ENCODE measurements at regions not wholly inside any gene's neighbourhood (a gene's known extent, or its start where the extent isn't known, plus 50 kb on each side); places are given as distances from the start of the nearest gene placed in this dataset.
"Not testable (repeated sequence)": the region's sequence is repeated elsewhere in the genome, so short reads cannot be mapped to it uniquely, and the experiment has no call there.

DNA sequence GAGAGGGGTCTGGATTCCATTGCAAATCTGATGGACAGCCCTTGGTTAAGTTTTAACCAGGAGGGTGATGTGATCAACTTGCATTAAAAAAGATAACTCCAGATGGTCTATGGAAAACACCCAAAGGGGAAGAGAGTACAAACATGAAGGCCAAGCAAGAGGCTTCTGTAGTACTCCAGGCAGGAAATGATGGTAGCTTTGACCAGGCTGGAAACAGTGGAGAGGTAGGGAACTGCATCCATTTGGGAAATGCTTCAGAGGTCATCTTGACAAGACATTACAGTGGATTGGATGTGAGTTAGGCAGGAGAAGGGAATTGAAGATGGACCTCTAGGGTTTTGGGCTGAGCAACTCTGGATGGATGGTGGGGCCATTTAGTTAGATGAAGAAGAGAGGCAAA lies 391.1 kb downstream of the IPO8 start:
- no peak for TF ChIP-seq EP300 (IDR thresholded peaks at IDR 0.05)
- TF ChIP-seq, protein P1, sequence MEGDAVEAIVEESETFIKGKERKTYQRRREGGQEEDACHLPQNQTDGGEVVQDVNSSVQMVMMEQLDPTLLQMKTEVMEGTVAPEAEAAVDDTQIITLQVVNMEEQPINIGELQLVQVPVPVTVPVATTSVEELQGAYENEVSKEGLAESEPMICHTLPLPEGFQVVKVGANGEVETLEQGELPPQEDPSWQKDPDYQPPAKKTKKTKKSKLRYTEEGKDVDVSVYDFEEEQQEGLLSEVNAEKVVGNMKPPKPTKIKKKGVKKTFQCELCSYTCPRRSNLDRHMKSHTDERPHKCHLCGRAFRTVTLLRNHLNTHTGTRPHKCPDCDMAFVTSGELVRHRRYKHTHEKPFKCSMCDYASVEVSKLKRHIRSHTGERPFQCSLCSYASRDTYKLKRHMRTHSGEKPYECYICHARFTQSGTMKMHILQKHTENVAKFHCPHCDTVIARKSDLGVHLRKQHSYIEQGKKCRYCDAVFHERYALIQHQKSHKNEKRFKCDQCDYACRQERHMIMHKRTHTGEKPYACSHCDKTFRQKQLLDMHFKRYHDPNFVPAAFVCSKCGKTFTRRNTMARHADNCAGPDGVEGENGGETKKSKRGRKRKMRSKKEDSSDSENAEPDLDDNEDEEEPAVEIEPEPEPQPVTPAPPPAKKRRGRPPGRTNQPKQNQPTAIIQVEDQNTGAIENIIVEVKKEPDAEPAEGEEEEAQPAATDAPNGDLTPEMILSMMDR (IDR thresholded peaks at IDR 0.05), result no peak
- TF ChIP-seq POLR2AphosphoS5 (IDR thresholded peaks at IDR 0.05), result no peak
- TF ChIP-seq POLR2A (IDR thresholded peaks at IDR 0.05), result no peak
- Histone ChIP-seq H3K4me1 (no peaks in the 10 kb centered on the region), H3K27me3 (no peaks in the 10 kb centered on the region), H3K4me3 (no peak overlapping the region), H3K9me3 (no peaks in the 10 kb centered on the region), H3K27ac (no peak overlapping the region), H3K36me3 (no peaks in the 10 kb centered on the region)
- no peak for ATAC-seq

DNA sequence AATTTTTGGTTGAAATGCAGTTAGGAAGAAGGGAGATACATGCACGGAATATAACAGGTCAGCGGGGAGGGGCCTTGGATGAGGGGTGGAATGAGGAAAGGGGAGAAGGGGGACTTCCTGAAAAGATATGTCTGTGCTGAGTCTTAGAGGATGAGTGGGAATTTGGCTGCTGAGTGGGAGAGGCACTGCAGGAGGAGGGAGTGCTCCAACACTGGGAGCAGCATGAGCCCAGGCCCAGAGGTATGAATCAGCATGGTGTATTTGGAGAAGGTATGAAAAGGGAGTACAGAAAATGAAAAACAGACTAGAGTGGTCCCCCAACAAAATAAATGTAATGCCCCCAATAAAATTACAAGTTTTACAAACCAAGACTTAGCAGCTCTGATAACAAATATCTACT lies 394.4 kb downstream of the IPO8 start:
- WGBS, 2 donors (ENCODE audit: low coverage in 1 of 2), result no CpG with 5 or more reads among the region's 2 CpGs
- Histone ChIP-seq H3K9me3 (no peaks in the 10 kb centered on the region), H3K4me3 (no peak overlapping the region), H3K27ac (no peak overlapping the region), H3K27me3 (no peaks in the 10 kb centered on the region), H3K36me3 (no peaks in the 10 kb centered on the region), H3K4me1 (no peaks in the 10 kb centered on the region)
- TF ChIP-seq EP300 (IDR thresholded peaks at IDR 0.05), result no peak
- TF ChIP-seq POLR2A (IDR thresholded peaks at IDR 0.05), result no peak
- TF ChIP-seq, protein P1 (IDR thresholded peaks at IDR 0.05), result no peak
- no peak for ATAC-seq

DNA sequence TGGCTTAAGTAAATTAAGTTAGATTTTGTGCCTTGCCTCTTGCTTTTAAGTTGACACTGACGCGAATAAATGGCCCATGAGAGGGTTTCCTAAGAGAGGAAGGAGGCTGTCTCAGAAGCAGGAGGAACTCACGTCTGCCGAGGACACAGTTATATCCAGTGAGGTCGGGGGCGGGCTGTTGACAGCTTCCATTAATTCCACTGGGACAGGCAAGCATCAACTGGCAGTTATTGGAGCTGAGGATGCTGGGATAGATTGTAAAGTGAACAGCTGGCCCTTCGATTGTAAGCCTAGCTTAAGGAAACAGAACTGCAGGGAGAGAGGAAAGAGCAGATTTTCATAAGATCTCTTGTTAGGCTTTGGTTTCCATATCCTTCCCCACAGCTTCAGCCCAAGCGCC lies 399.2 kb downstream of the IPO8 start:
- Histone ChIP-seq H3K4me1 (no peaks in the 10 kb centered on the region), H3K9me3 (no peaks in the 10 kb centered on the region), H3K27me3 (no peaks in the 10 kb centered on the region), H3K36me3 (no peaks in the 10 kb centered on the region), H3K4me3 (no peak overlapping the region), H3K27ac (no peak overlapping the region)
- ATAC-seq, result no peak
- WGBS, 2 donors (ENCODE audit: low coverage in 1 of 2), result 45 to 83% methylated on average over 1 to 7 of the region's 8 CpGs
- TF ChIP-seq POLR2AphosphoS5 (IDR thresholded peaks at IDR 0.05) (no peak), EP300 (IDR thresholded peaks at IDR 0.05) (no peak), POLR2A (IDR thresholded peaks at IDR 0.05) (no peak)
- TF ChIP-seq, protein P1 (IDR thresholded peaks at IDR 0.05), result no peak

DNA sequence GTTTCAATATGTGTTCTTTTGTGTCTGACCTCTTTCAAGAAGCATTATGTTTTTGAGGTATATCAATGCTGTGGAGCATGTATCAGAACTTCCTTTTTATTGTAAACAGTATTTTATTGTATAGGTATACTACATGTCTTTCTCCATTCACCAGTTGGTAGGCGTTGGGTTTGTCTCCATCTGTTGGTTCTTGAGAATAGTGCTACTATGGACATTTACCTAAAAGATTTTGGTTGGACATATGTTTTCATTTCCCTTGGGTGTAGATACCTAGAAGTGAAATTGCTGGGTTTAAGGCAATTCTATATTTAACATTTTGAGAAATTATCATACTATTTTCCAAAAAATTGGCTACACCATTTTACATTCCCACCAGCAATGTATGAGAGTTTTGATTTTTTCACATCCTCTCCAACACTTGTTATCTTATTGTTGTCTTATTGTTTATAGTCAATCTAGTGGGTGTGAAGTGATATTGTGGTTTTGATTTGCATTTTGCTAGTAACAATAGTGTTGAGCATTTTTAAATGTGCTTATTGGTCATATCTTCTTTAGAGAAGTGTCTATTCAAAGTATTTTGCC lies 409.2 kb downstream of the IPO8 start:
- WGBS, 2 donors (ENCODE audit: low coverage in 1 of 2), result 44% methylated on average over 1 of the region's 1 CpG; no CpG with 5 or more reads in 1 of the 2 donors
- Histone ChIP-seq H3K4me1 (no peaks in the 10 kb centered on the region), H3K9me3 (no peaks in the 10 kb centered on the region), H3K27ac (no peak overlapping the region), H3K4me3 (no peak overlapping the region), H3K36me3 (no peaks in the 10 kb centered on the region), H3K27me3 (no peaks in the 10 kb centered on the region)
- no peak for ATAC-seq
- TF ChIP-seq EP300 (IDR thresholded peaks at IDR 0.05) (no peak), POLR2A (IDR thresholded peaks at IDR 0.05) (no peak), POLR2AphosphoS5 (IDR thresholded peaks at IDR 0.05) (no peak)
- TF ChIP-seq, protein P1 (IDR thresholded peaks at IDR 0.05), result peak; percentile 5 to 35 (median 24)

DNA sequence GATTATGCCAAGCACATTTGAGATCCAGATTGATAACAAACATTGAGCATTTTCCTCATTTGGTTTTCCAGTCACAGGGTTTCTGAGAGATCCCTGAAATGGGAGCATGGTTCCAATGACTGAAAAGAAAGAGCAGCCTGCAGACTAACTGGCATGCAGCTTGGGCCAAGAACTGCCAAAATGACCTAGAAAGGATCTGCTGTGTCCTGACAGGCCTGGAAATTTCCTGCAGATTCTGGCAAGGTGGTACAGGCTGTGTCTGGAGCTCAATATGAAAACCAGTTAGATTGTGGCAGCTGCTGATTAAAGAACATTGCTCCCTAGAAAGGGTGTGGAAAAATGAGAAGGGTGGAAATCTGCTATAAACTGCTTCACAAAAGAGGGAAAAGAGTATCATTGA lies 417.3 kb downstream of the IPO8 start:
- Histone ChIP-seq H3K9me3 (no peaks in the 10 kb centered on the region), H3K27ac (no peak overlapping the region), H3K4me1 (no peaks in the 10 kb centered on the region), H3K4me3 (no peak overlapping the region), H3K36me3 (no peaks in the 10 kb centered on the region), H3K27me3 (no peaks in the 10 kb centered on the region)
- ATAC-seq, result no peak
- TF ChIP-seq, protein P1 (IDR thresholded peaks at IDR 0.05), result no peak
- TF ChIP-seq POLR2A (IDR thresholded peaks at IDR 0.05) (no peak), POLR2AphosphoS5 (IDR thresholded peaks at IDR 0.05) (no peak), EP300 (IDR thresholded peaks at IDR 0.05) (no peak)

DNA sequence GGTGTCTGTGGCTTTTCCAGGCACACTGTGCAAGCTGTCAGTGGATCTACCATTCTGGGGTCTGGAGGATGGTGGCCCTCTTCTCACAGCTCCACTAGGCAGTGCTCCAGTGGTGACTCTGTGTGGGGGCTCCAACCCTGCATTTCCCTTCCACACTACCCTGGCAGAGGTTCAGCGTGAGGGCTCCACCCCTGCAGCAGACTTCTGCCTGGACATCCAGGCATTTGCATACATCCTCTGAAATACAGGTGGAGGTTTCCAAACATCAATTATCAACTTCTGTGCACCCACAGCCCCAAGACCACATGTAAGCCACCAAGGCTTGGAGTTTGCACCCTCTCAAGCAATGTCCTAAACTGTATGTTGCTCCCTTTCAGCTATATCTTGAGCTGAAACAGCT lies 423.2 kb downstream of the IPO8 start:
- ATAC-seq, H3K4me3 ChIP-seq, H3K27ac ChIP-seq, H3K27me3 ChIP-seq, H3K36me3 ChIP-seq, H3K9me3 ChIP-seq, H3K4me1 ChIP-seq: not testable (repeated sequence)
- 100% methylated on average over 1 of the region's 1 CpG; no CpG with 5 or more reads in 1 of the 2 donors for WGBS, 2 donors (ENCODE audit: low coverage in 1 of 2)

Measured in gastroesophageal sphincter (tissue), 4 donors.